ENCODE measurements at regions not wholly inside any gene's neighbourhood (a gene's known extent, or its start where the extent isn't known, plus 50 kb on each side); places are given as distances from the start of the nearest gene placed in this dataset.

- H3K27ac Mint-ChIP-seq: no peak overlapping the region
- H3K36me3 Mint-ChIP-seq: no peaks in the 10 kb centered on the region
- peaks cover 4% of the 10 kb centered on the region for H3K9me3 Mint-ChIP-seq
- H3K4me1 Mint-ChIP-seq: peaks cover 11% of the 10 kb centered on the region
- no peak overlapping the region for H3K4me3 Mint-ChIP-seq
- H3K27me3 Mint-ChIP-seq (ENCODE audit: low read depth): no peaks in the 10 kb centered on the region
- no peak for DNase-seq (ENCODE audit: low spot score in 2 of 2, unreplicated experiment in 2 of 2)
- no peak for TF ChIP-seq CTCF (IDR thresholded peaks at IDR 0.05; ENCODE audit: unreplicated experiment)
These were observed 217.6 kb downstream of the NDUFS4 start for GRCh38 chr5:53777864-53778618.

- peak in 1 of 2 experiments; percentile 46 for DNase-seq (ENCODE audit: low spot score in 2 of 2, unreplicated experiment in 2 of 2)
- no peak for TF ChIP-seq CTCF (IDR thresholded peaks at IDR 0.05; ENCODE audit: unreplicated experiment)
- no peaks in the 10 kb centered on the region for H3K9me3 Mint-ChIP-seq
- H3K27me3 Mint-ChIP-seq (ENCODE audit: low read depth): no peaks in the 10 kb centered on the region
- no peaks in the 10 kb centered on the region for H3K36me3 Mint-ChIP-seq
- H3K4me1 Mint-ChIP-seq: peaks cover 14% of the 10 kb centered on the region
- H3K4me3 Mint-ChIP-seq: no peak overlapping the region
- no peak overlapping the region for H3K27ac Mint-ChIP-seq
These were observed 219.1 kb downstream of the NDUFS4 start for GRCh38 chr5:53779541-53779981.

GRCh38 chr5:53782620-53783019 is 222.2 kb downstream of the NDUFS4 start:
- H3K27ac Mint-ChIP-seq: peak overlapping the region; percentile 36
- peaks cover 7% of the 10 kb centered on the region for H3K9me3 Mint-ChIP-seq
- no peak overlapping the region for H3K4me3 Mint-ChIP-seq
- H3K27me3 Mint-ChIP-seq (ENCODE audit: low read depth): no peaks in the 10 kb centered on the region
- no peak for DNase-seq (ENCODE audit: low spot score in 2 of 2, unreplicated experiment in 2 of 2)
- peaks cover 34% of the 10 kb centered on the region for H3K4me1 Mint-ChIP-seq
- TF ChIP-seq CTCF (IDR thresholded peaks at IDR 0.05; ENCODE audit: unreplicated experiment): no peak
- no peaks in the 10 kb centered on the region for H3K36me3 Mint-ChIP-seq

- H3K27ac Mint-ChIP-seq: no peak overlapping the region
- TF ChIP-seq CTCF (IDR thresholded peaks at IDR 0.05; ENCODE audit: unreplicated experiment): no peak
- H3K36me3 Mint-ChIP-seq: peaks cover 9% of the 10 kb centered on the region
- DNase-seq (ENCODE audit: low spot score in 2 of 2, unreplicated experiment in 2 of 2): no peak
- peaks cover 34% of the 10 kb centered on the region for H3K4me1 Mint-ChIP-seq
- H3K4me3 Mint-ChIP-seq: no peak overlapping the region
- H3K9me3 Mint-ChIP-seq: peaks cover 15% of the 10 kb centered on the region
- no peaks in the 10 kb centered on the region for H3K27me3 Mint-ChIP-seq (ENCODE audit: low read depth)
These were observed 223.3 kb downstream of the NDUFS4 start for GRCh38 chr5:53783624-53784228.

GRCh38 chr5:53784596-53784995 is 224.2 kb downstream of the NDUFS4 start:
- Mint-ChIP-seq H3K9me3 (peaks cover 15% of the 10 kb centered on the region), H3K27ac (no peak overlapping the region), H3K4me1 (peaks cover 31% of the 10 kb centered on the region), H3K36me3 (peaks cover 9% of the 10 kb centered on the region), H3K27me3 (ENCODE audit: low read depth) (no peaks in the 10 kb centered on the region), H3K4me3 (no peak overlapping the region)
- TF ChIP-seq CTCF (IDR thresholded peaks at IDR 0.05; ENCODE audit: unreplicated experiment): no peak
- no peak for DNase-seq (ENCODE audit: low spot score in 2 of 2, unreplicated experiment in 2 of 2)
